ENCODE measurements at regions not wholly inside any gene's neighbourhood (a gene's known extent, or its start where the extent isn't known, plus 50 kb on each side); places are given as distances from the start of the nearest gene placed in this dataset.
"Not testable (repeated sequence)": the region's sequence is repeated elsewhere in the genome, so short reads cannot be mapped to it uniquely, and the experiment has no call there.

DNA sequence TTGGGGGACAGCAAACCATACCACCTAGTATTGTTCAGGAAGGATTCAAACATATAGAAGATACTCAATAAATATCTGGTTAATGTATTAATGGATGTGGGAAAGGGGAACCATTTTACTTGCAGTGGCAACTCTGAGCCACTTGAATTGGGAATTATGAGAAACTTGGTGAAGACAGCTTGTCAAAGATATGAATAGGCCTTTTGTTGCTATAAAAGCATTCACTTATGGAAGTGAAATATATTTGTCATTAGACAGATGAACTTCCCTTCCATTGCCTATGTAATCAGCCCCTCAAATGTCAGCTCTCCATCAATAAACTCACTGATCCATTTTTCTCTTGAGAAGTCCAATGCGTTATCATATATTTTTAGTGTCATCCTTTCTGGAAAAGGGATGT lies 56.1 kb downstream of the GPR85 start:
- Histone ChIP-seq H3K27ac (ENCODE audit: low read depth, low read length, severe bottlenecking) (no peak overlapping the region), H3K9me3 (ENCODE audit: control insufficient read depth, low read length) (no peaks in the 10 kb centered on the region), H3K4me1 (ENCODE audit: control insufficient read depth, insufficient read depth, low read length, poor library complexity, severe bottlenecking) (no peaks in the 10 kb centered on the region), H3K36me3 (ENCODE audit: control insufficient read depth, insufficient read depth, low read length) (no peaks in the 10 kb centered on the region), H3K4me3 (ENCODE audit: extremely low read depth, insufficient read depth, low read length, poor library complexity, severe bottlenecking) (no peak overlapping the region)
- WGBS, 2 experiments (ENCODE audit: insufficient coverage in 2 of 2): no CpG with 5 or more reads among the region's 1 CpG

DNA sequence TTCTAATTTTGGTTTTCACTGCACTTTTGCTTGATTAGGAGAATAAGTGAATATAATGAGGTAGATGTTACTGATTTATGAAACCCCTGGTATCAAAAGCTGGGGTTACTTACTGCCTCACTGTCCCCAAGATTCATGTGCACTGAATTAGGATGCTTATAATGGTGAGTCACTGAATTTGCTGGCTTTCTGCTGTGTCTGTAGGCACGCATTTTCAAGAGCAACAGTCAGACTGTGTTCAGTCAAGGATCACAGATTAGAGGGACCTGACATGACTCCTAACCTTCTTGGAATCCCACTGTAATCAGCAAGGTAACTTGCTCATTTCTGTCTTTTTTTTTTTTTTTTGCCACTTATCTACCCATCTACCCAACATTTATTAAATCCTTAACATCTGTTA lies 59.7 kb downstream of the GPR85 start:
- H3K36me3 ChIP-seq (ENCODE audit: control insufficient read depth, insufficient read depth, low read length): no peaks in the 10 kb centered on the region
- no peak overlapping the region for H3K27ac ChIP-seq (ENCODE audit: low read depth, low read length, severe bottlenecking)
- H3K9me3 ChIP-seq (ENCODE audit: control insufficient read depth, low read length): no peaks in the 10 kb centered on the region
- WGBS, 2 experiments (ENCODE audit: insufficient coverage in 2 of 2): 73 to 83% methylated on average over 1 of the region's 1 CpG
- no peaks in the 10 kb centered on the region for H3K4me1 ChIP-seq (ENCODE audit: control insufficient read depth, insufficient read depth, low read length, poor library complexity, severe bottlenecking)
- H3K4me3 ChIP-seq (ENCODE audit: extremely low read depth, insufficient read depth, low read length, poor library complexity, severe bottlenecking): no peak overlapping the region

DNA sequence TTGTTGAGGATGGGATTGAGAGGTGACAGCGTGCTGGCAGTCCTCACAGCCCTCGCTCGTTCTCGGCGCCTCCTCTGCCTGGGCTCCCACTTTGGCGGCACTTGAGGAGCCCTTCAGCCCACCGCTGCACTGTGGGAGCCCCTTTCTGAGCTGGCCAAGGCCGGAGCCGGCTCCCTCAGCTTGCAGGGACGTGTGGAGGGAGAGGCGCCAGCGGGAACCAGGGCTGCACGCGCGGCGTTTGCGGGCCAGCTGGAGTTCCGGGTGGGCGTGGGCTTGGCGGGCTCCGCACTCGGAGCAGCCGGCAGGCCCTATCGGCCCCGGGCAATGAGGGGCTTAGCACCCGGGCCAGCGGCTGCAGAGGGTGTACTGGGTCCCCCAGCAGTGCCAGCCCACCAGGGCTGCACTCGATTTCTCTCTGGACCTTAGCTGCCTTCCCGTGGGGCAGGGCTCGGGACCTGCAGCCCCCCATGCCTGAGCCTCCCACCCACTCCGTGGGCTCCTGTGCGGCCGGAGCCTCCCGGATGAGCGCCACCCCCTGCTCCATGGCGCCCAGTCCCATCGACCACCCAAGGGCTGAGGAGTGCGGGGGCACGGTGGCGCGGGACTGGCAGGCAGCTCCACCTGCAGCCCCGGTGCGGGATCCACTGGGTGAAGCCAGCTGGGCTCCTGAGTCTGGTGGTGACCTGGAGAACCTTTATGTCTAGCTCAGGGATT lies 69.3 kb downstream of the GPR85 start:
- WGBS, 2 experiments (ENCODE audit: insufficient coverage in 2 of 2): 96 to 97% methylated on average over 24 of the region's 43 CpGs
- H3K36me3 ChIP-seq (ENCODE audit: control insufficient read depth, insufficient read depth, low read length); H3K4me3 ChIP-seq (ENCODE audit: extremely low read depth, insufficient read depth, low read length, poor library complexity, severe bottlenecking); H3K27ac ChIP-seq (ENCODE audit: low read depth, low read length, severe bottlenecking); H3K4me1 ChIP-seq (ENCODE audit: control insufficient read depth, insufficient read depth, low read length, poor library complexity, severe bottlenecking); H3K9me3 ChIP-seq (ENCODE audit: control insufficient read depth, low read length): not testable (repeated sequence)

DNA sequence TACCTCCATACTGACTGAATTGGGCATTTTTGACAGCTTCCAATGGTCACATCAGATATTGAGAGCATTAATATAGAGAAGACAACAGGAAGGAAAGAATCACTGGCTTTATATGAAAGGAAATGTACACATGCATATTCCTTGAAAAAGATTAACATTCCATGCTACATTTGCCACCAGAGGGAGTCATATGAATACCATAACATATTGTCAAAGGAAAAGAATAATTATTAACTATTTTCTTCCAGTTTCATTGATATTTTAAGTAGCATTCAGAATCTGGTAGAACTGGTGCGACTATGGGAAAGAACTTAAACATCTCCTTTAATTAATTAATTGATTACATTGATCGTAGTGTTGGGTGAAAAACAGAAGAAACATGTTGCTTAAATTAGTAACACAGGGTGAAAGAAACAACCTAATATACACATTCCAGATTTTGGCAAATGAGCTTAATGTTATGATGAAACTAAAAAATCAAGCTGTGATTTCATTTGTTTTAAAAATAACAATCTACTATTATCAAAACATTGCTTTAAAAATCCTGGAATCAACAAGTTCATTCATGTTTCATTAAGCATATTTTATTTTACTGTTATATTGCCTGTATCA lies 71.5 kb downstream of the GPR85 start:
- no peak overlapping the region for H3K27ac ChIP-seq (ENCODE audit: low read depth, low read length, severe bottlenecking)
- H3K4me3 ChIP-seq (ENCODE audit: extremely low read depth, insufficient read depth, low read length, poor library complexity, severe bottlenecking): no peak overlapping the region
- no peaks in the 10 kb centered on the region for H3K4me1 ChIP-seq (ENCODE audit: control insufficient read depth, insufficient read depth, low read length, poor library complexity, severe bottlenecking)
- WGBS, 2 experiments (ENCODE audit: insufficient coverage in 2 of 2): no CpG with 5 or more reads among the region's 2 CpGs
- no peaks in the 10 kb centered on the region for H3K36me3 ChIP-seq (ENCODE audit: control insufficient read depth, insufficient read depth, low read length)
- peaks cover 3% of the 10 kb centered on the region for H3K9me3 ChIP-seq (ENCODE audit: control insufficient read depth, low read length)

DNA sequence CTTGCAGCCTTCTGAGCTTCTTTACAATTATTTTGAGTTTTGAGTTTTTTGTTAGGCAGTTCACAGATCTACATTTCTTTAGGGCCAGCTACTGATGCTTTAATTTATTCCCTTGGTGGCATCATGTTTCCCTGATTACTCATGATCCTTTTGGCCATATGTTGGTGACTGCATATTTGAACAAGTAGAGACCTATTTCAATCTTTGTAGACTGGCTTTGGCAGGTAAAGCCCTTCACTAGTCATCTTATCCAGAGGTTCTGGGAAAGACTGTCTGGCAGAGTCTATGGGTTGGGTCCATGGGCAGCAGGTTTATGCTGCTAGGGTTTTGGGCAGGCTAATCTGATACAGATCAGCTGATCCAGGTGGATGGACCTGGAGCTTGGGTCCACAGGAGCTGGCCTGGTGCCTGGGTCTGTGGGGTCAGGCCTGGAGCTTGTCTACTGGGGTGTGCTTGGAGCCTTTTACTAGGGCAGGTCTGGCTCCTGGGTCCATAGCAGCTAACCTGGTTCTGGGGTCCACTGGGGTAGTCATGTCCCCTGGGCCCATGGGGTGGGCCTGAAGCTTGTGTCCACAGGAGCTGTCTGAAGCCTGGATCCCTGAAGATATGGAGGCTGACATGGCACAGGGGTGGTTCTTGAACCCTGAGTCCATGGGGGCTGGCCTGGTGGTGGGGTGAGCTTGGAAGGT lies 72.7 kb downstream of the GPR85 start:
- H3K27ac ChIP-seq (ENCODE audit: low read depth, low read length, severe bottlenecking): no peak overlapping the region
- H3K4me1 ChIP-seq (ENCODE audit: control insufficient read depth, insufficient read depth, low read length, poor library complexity, severe bottlenecking): no peaks in the 10 kb centered on the region
- H3K9me3 ChIP-seq (ENCODE audit: control insufficient read depth, low read length): peaks cover 3% of the 10 kb centered on the region
- no peak overlapping the region for H3K4me3 ChIP-seq (ENCODE audit: extremely low read depth, insufficient read depth, low read length, poor library complexity, severe bottlenecking)
- H3K36me3 ChIP-seq (ENCODE audit: control insufficient read depth, insufficient read depth, low read length): no peaks in the 10 kb centered on the region

DNA sequence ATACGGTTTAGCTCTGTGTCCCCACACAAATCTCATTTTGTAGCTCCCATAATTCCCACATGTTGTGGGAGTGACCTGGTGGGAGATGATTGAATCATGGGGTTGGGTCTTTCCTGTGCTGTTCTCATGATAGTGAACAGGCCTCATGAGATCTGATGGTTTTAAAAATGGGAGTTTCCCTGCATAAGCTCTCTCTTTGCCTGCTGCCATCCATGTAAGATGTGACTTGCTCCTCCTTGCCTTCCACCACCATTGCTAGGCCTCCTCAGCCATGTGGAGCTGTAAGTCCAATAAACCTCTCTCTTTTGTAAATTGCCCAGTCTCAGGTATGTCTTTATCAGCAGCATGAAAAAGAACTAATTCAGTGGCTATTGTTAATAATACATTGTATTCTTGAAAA lies 73.8 kb downstream of the GPR85 start:
- H3K27ac ChIP-seq (ENCODE audit: low read depth, low read length, severe bottlenecking); H3K36me3 ChIP-seq (ENCODE audit: control insufficient read depth, insufficient read depth, low read length); H3K9me3 ChIP-seq (ENCODE audit: control insufficient read depth, low read length); H3K4me3 ChIP-seq (ENCODE audit: extremely low read depth, insufficient read depth, low read length, poor library complexity, severe bottlenecking); H3K4me1 ChIP-seq (ENCODE audit: control insufficient read depth, insufficient read depth, low read length, poor library complexity, severe bottlenecking): not testable (repeated sequence)
- no CpG with 5 or more reads among the region's 1 CpG for WGBS, 2 experiments (ENCODE audit: insufficient coverage in 2 of 2)

DNA sequence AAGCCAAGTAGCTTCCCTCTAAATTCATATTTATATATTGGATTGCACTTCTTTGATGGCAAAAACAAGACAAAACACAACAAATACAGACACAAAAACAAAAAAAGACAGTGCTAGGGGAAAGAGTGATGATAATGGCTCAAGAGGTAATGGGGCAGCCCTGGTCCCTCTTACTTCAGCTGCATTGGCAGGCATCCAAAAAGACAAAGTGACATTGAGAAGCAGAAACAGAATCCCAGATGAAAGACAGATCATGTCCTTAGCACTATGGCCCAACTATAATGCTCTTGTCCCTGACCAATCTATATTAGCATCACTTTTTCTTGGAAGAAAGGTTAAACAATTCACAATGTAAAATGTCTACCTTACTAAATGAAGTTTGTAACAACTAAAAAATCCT lies 76.2 kb downstream of the GPR85 start:
- H3K36me3 ChIP-seq (ENCODE audit: control insufficient read depth, insufficient read depth, low read length): no peaks in the 10 kb centered on the region
- no peaks in the 10 kb centered on the region for H3K4me1 ChIP-seq (ENCODE audit: control insufficient read depth, insufficient read depth, low read length, poor library complexity, severe bottlenecking)
- H3K27ac ChIP-seq (ENCODE audit: low read depth, low read length, severe bottlenecking): no peak overlapping the region
- H3K4me3 ChIP-seq (ENCODE audit: extremely low read depth, insufficient read depth, low read length, poor library complexity, severe bottlenecking): no peak overlapping the region
- peaks cover 3% of the 10 kb centered on the region for H3K9me3 ChIP-seq (ENCODE audit: control insufficient read depth, low read length)

DNA sequence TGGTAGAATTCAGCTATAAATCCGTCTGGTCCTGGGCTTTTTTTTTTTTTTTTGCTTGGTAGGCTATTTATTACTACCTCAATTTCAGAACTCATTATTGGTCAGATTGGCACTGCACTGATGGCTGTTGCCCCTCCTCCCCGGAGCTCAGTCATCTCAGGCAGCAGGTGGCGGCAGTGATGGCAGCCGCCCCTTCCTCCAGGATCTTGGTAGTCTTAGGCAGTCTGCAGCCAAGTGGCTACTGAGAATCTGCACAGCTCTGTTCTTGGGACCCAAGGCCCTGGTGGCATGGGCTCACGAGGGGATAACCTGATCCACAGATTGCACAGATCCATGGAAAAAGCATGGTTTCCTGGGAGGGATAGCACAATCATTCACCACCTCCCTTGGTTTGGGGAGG lies 77.9 kb downstream of the GPR85 start:
- Histone ChIP-seq H3K4me1 (ENCODE audit: control insufficient read depth, insufficient read depth, low read length, poor library complexity, severe bottlenecking) (no peaks in the 10 kb centered on the region), H3K27ac (ENCODE audit: low read depth, low read length, severe bottlenecking) (no peak overlapping the region), H3K9me3 (ENCODE audit: control insufficient read depth, low read length) (peaks cover 3% of the 10 kb centered on the region), H3K4me3 (ENCODE audit: extremely low read depth, insufficient read depth, low read length, poor library complexity, severe bottlenecking) (no peak overlapping the region), H3K36me3 (ENCODE audit: control insufficient read depth, insufficient read depth, low read length) (no peaks in the 10 kb centered on the region)
- WGBS, 2 experiments (ENCODE audit: insufficient coverage in 2 of 2): 88% methylated on average over 1 to 4 of the region's 5 CpGs

DNA sequence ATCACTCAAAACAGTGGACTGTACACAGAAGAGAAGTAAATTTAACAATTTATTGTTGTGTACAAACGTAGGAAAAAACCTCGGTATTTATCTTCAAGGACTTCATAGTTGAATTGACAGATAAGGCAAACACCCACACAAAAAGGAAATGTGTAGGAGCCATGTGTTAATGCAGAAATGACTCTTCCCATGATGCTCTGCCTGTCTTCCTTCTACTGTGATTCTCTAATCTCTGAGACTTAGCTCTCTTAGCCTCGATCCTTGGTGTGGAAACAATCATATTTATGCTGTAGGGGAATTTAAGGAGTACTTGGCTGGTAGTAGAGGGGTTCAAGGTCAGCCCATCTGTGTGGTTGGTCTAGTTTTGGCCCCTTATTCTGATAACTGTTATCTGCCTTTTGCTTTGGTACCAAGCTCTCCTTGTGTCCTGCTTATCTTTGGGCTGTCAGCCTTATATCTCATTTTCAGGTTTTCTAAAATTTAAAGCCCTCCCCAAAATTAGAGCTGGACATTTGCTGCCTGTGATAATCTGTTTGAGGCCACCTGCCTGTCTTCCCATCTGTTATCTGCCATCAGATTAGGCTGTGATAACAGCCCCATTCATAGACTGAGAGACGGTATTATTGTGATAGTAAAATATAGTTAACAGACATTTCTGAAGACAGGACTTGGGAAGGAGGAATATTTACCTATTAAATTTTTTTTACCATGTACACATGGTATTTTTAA lies 81.7 kb downstream of the GPR85 start:
- Histone ChIP-seq H3K9me3 (ENCODE audit: control insufficient read depth, low read length) (no peaks in the 10 kb centered on the region), H3K4me3 (ENCODE audit: extremely low read depth, insufficient read depth, low read length, poor library complexity, severe bottlenecking) (no peak overlapping the region), H3K4me1 (ENCODE audit: control insufficient read depth, insufficient read depth, low read length, poor library complexity, severe bottlenecking) (no peaks in the 10 kb centered on the region), H3K36me3 (ENCODE audit: control insufficient read depth, insufficient read depth, low read length) (no peaks in the 10 kb centered on the region), H3K27ac (ENCODE audit: low read depth, low read length, severe bottlenecking) (no peak overlapping the region)
- WGBS, 2 experiments (ENCODE audit: insufficient coverage in 2 of 2): no CpG with 5 or more reads among the region's 4 CpGs

DNA sequence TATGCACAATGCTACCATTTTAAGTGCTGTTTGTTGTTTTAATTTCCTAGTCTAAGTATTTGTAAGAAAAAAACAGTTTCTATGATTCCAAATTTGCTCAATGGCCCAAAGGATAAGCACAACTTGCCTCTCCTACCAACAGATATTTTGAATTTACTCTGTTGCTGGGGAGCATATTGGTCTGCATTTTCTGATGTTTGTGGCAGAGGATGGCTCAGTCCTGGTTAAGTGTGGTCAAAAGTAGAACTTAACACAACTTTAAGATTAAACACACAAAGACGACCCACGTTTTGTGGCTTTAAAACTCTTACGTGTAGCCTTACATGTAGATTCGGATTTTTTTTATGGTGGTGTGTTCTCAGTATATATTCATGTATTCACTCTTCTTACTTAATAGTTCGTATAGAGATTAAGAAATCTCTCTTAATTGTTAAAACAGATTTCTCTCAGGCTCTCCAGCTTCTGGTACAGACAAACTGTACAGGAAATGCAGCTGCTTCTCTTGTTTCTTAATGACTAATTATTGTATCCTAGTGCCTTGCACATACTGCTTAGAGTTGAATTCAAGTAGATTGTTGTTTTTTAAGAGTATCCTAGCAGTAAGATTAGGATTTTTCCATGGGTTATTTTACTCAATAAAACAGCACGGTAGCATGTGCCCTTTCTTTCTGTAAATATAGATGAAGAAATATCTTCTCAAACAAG lies 86.2 kb downstream of the GPR85 start:
- H3K36me3 ChIP-seq (ENCODE audit: control insufficient read depth, insufficient read depth, low read length): no peaks in the 10 kb centered on the region
- H3K27ac ChIP-seq (ENCODE audit: low read depth, low read length, severe bottlenecking): no peak overlapping the region
- H3K4me3 ChIP-seq (ENCODE audit: extremely low read depth, insufficient read depth, low read length, poor library complexity, severe bottlenecking): no peak overlapping the region
- H3K4me1 ChIP-seq (ENCODE audit: control insufficient read depth, insufficient read depth, low read length, poor library complexity, severe bottlenecking): peaks cover 5% of the 10 kb centered on the region
- no CpG with 5 or more reads among the region's 6 CpGs for WGBS, 2 experiments (ENCODE audit: insufficient coverage in 2 of 2)
- H3K9me3 ChIP-seq (ENCODE audit: control insufficient read depth, low read length): no peaks in the 10 kb centered on the region
